ENCODE measurements at regions not wholly inside any gene's neighbourhood (a gene's known extent, or its start where the extent isn't known, plus 50 kb on each side); places are given as distances from the start of the nearest gene placed in this dataset.

GRCh38 chr12:13270817-13271216 is 74.3 kb downstream of the EMP1 start:
- Histone ChIP-seq H4K20me1 (ENCODE audit: insufficient read depth, low read length) (no peaks in the 10 kb centered on the region), H3K4me1 (ENCODE audit: insufficient read depth, low read length, severe bottlenecking) (no peaks in the 10 kb centered on the region), H3K9me3 (ENCODE audit: low read length) (no peaks in the 10 kb centered on the region)

More at GRCh38 chr12:13270817-13271216, 74.3 kb downstream of the EMP1 start:
- no peaks in the 10 kb centered on the region for H3K36me3 ChIP-seq (ENCODE audit: insufficient read depth, low read length)
- no peak overlapping the region for H3K27ac ChIP-seq (ENCODE audit: low read depth, low read length, poor library complexity, severe bottlenecking)
- H3F3A ChIP-seq (ENCODE audit: insufficient read depth, low read length): no peaks in the 10 kb centered on the region
- H2AFZ ChIP-seq (ENCODE audit: low read length): no peak overlapping the region
- no peak overlapping the region for H3K4me3 ChIP-seq (ENCODE audit: low read depth, low read length, poor library complexity, severe bottlenecking)
- no peak for TF ChIP-seq EZH2 (IDR thresholded peaks at IDR 0.05; ENCODE audit: borderline replicate concordance, low read length)
- H3K4me2 ChIP-seq (ENCODE audit: low read length): no peak overlapping the region
- H3K9ac ChIP-seq (ENCODE audit: low read length): no peak overlapping the region
- H3K79me2 ChIP-seq (ENCODE audit: insufficient read depth, low read length): no peaks in the 10 kb centered on the region
- no peaks in the 10 kb centered on the region; the same call in 1 of the 2 replicates for H3K27me3 ChIP-seq (ENCODE audit: insufficient read depth, low read length)
- no peaks in the 10 kb centered on the region for H3K9me2 ChIP-seq (ENCODE audit: low read depth, low read length)

Data from OCI-LY1 (cell line).